IPS-NIHi11 (cell line): ENCODE measurements at regions not wholly inside any gene's neighbourhood (a gene's known extent, or its start where the extent isn't known, plus 50 kb on each side); places are given as distances from the start of the nearest gene placed in this dataset.

Experiments
- DNase-seq: peaks from one replicate; pipeline ENCODE4 v3.0.0; 2012; ENCODE audit warnings: mixed read lengths, low spot score

DNA sequence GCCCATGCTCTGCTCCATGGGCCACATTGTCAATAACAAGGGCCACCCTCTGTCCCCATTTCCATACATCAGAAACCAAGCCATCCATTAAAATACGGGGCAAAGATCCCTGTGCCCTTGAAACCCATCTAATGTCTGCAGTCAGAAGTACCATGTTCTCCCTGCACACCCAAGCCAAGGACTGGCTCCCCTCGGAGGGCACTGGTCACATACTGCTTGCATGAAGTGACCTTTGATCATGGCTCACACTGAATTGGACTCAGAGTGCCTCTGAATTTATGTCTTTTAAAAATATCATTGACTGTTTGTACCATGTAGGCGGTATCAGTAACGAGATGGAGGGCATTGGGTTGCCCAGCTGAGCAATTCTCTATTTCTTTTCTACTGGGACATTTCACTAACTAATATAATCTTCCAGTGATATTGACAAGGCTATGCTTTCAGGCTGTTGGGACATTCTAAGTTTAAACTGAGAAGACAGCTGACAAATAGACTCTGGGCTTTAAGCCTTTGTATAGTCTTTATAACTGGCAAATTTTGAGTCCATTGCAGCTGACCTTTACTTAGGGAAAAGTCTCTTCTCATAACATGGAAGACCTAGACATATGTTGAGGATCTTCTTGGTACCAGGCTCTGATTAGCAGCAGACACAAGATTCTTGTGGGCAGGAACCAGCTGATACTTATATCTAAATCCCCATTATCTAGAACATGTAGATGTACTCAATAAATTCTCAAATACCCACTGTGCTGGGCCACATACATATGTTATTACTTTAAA is 214.3 kb downstream of the MYCN start:
- DNase-seq = no peak

GRCh38 chr2:16154061-16154460 is 213.7 kb downstream of the MYCN start:
- DNase-seq = no peak

DNA sequence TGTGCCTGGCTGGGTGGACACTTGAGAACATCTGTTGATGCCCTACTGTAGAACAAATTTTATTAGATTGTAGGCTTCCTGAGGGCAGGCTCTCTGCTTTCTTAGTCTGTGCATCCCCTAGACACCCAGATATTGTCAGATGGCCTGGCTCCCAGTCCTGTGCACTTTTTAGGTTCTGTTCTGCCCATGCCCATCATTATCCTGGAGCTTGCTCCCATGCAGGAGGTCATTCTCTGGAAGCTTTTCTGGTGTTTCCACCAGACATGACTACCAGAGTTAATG is 213.3 kb downstream of the MYCN start:
- no peak for DNase-seq

DNA sequence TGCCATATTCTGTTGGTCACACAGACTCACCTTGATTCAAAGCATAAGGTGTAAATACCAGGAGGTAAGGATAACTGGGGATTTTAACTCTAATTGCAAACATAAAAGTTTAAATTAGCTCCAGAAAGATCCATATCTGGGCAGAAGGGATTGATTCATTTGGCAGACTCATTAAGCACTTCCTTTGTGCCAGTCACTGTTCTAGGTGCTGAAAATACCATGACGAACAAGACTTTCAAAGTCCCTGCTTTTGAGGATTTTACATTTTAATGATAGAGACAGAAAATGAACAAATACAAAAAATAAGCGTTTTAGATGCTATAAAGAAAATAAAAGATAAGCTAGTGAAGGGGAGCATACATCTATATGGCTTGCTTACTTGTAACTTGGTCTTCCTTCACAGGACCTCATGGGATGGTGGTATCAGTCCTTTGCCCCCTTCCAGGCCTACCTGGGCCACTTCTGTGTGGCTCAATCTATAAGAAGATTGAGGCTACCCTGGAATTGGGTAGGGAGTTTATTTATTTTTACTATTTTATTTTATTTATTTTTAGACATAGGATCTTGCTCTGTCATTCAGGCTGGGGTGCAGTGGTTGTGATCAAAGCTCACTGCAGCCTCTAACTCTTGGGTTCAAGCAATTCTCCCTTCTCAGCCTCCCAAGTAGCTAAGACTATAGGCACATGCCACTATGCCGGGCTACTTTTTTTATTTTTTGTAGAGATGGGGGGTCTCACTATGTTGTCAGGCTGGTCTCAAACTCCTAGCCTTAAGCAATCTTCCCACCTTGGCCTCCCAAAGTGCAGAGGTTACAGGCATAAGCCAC is 212.8 kb downstream of the MYCN start:
- no peak for DNase-seq

DNA sequence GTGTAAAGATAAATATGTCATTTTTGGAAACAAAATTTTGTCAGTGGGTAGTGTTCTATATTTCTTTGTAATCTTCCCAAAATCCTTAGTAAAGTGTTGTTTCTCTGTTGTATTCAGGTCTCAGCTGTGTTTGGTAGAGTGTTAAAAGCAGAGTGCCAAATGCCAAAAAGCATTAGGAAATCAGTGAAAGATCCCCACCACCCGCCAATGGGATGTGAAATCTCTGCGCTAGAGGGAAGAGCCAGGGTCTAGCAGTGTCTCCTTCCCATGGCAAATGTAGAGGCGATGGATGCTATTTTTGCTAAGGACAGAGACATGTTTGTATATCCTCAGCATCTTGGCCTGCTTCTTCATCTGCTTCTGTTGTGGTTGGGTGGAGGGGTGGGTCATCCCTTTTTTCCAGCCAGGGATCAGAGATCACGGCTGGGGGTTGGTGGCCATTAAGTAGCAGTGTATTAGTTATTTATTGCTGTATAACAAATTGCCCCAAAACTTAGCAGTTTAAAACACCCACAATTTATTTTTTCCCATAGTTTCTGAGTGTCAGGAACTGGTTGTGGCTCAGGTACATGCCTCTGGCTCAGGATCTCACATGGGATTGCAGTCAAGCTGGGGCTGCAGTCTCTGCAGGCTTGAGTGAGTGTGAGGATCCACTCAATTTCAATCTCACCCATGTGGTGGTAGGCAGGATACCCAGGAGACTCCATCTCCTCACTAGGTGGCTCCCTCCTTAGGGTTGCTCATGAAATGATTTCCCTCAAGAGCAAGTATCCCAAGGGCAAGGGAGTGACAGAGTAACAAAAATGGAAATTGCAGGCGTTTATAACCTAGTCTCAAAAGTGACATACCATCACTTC is 211.9 kb downstream of the MYCN start:
- DNase-seq = no peak

DNA sequence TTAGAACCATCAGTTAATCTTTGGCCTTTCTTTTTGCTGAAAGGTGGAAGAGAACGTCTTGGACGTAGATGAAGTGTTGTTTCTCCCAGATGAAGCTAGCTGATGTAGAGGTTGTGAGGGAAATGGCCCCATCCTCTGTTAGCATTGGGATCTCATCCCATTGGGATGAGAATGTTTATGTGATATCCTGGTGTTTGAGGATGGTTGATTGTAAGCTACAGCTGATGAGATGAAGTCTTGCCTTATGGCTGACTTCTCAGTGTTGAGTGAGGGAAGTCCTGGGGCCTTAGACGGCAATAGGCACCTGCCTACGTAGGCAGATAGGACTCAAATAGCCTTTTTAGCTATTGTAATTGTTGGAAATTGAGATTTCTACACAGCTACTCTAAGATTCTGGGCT is 211.3 kb downstream of the MYCN start:
- DNase-seq = no peak

- DNase-seq = no peak
Measured at GRCh38 chr2:16151281-16151570, 210.9 kb downstream of the MYCN start.

- no peak for DNase-seq
Measured at GRCh38 chr2:16150456-16151280, 210.3 kb downstream of the MYCN start.

- no peak for DNase-seq
Measured at GRCh38 chr2:16149349-16150243, 209.2 kb downstream of the MYCN start.

- no peak for DNase-seq
Measured at GRCh38 chr2:16148632-16149348, 208.4 kb downstream of the MYCN start.

GRCh38 chr2:16142383-16143361 is 202.3 kb downstream of the MYCN start:
- no peak for DNase-seq

DNA sequence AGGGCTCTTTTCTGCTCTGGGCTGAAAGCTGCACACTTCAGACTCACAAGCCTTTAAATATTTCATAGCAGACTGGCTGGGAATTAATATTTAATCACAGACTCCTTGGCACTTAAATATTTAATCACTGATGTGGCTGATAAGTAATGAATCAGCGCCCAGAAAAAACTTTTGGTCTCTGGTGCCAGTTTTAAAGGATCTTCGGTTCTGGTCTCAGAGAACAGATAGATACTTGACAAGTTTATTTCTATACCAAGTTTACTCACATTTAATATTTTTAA is 201.2 kb downstream of the MYCN start:
- no peak for DNase-seq

DNA sequence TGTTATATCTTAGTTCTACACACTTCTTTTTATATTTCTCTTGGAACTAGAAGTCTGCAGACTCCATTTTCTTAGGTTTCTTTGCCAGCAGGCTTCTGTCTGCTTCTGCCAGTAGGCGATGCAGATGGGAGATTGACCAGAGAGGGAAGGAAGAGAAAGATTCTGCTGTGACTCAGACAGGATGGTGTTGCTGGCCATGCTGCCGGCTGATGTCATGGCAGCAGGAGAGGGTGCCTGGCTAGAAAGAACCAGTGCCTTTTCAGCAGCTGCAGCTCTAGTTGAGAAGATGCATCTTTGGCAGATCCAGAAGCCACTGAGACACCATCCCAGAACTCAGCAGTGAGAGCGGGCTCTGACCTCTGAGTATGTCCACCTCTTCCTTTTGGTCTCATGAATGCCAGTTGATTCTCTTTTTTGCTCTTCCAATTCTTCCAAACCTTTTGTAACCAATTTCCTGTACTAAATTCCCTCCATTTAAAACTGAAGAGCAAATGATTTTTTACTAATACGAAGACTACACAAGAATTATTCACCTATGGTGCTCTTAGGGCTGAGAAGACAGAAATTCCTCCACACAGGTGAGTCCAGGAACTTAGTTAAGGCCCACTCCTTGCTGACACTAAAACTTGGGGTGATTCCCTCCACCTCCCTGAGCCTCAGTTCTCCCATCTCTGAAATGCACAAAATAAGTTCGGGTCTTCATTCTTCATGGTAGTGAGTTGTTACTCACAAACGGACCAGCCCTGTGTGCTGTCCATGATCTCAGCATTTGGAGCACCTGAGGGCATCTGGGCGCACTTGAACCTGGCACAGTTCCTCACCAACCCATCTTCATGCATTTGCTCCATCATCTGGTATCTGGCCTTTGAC is 200.7 kb downstream of the MYCN start:
- DNase-seq = no peak

DNA sequence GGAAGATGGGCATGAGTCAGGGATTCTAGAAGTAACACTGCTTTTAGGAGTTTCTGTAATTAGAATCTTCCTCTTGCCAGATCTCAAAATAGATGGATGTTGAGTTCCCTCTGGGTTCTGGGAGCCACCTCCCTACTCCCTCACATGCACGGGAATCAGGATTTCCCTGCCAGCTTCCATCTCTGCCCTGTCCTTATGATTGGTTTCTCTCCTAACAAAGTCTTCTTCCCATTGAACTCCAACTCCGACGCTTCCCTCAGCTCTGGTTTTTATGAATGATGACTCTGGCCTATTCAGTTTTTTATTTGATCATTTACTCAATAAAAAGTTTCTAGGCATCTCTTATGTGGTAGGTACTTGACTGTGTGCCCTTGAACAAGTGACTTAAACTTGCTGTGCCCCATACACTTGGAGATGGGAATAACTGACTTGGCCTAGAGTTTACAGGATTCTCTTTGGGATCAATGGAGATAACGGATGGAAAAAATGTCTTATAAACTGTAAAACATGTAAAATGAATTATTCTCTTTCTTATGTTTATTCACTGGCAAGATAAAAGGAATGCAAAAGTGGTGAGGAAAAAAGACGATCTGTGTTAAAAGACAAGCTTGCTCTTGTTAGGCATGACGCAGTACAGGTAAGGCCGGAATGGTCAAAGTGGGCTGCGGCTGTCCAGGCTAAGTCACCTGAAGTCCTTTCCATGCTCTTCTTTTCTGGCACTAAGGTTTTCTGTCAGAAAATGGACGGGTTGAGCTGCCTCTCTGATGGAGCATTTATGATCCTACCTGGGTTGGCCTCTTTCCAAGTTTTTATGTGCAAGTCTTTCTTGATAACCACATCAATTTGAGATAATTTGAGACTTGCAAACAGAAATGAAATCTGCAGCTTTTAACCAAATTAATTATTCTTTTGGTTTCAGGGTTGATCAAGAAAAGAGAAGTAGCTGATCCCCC is 199.6 kb downstream of the MYCN start:
- no peak for DNase-seq

- DNase-seq = no peak
Measured at GRCh38 chr2:16138811-16139662, 198.7 kb downstream of the MYCN start.

GRCh38 chr2:16137080-16137755 is 196.9 kb downstream of the MYCN start:
- no peak for DNase-seq
